ENCODE measurements at regions not wholly inside any gene's neighbourhood (a gene's known extent, or its start where the extent isn't known, plus 50 kb on each side); places are given as distances from the start of the nearest gene placed in this dataset.

GRCh38 chr10:62514079-62514693, 140.0 kb downstream of the ZNF365 start:
- Histone ChIP-seq H3K27me3 (ENCODE audit: control insufficient read depth, insufficient read depth, low read length) (no peaks in the 10 kb centered on the region), H3K27ac (ENCODE audit: low read depth, low read length) (no peak overlapping the region), H3K4me3 (ENCODE audit: low read depth, low read length) (no peak overlapping the region), H3K9me3 (ENCODE audit: control insufficient read depth, insufficient read depth, low read depth, low read length) (no peaks in the 10 kb centered on the region), H3K36me3 (ENCODE audit: control insufficient read depth, insufficient read depth, low read length) (no peaks in the 10 kb centered on the region), H3K9ac (ENCODE audit: low read length) (no peak overlapping the region), H3K4me1 (ENCODE audit: control insufficient read depth, insufficient read depth, low read length) (no peaks in the 10 kb centered on the region)

- Histone ChIP-seq H3K4me1 (ENCODE audit: control insufficient read depth, insufficient read depth, low read length) (no peaks in the 10 kb centered on the region), H3K27ac (ENCODE audit: low read depth, low read length) (no peak overlapping the region), H3K27me3 (ENCODE audit: control insufficient read depth, insufficient read depth, low read length) (no peaks in the 10 kb centered on the region), H3K9me3 (ENCODE audit: control insufficient read depth, insufficient read depth, low read depth, low read length) (no peaks in the 10 kb centered on the region), H3K36me3 (ENCODE audit: control insufficient read depth, insufficient read depth, low read length) (no peaks in the 10 kb centered on the region), H3K4me3 (ENCODE audit: low read depth, low read length) (no peak overlapping the region), H3K9ac (ENCODE audit: low read length) (no peak overlapping the region)
Measured at GRCh38 chr10:62517252-62517651, 143.1 kb downstream of the ZNF365 start.

- H3K27ac ChIP-seq (ENCODE audit: low read depth, low read length): no peak overlapping the region
- H3K9me3 ChIP-seq (ENCODE audit: control insufficient read depth, insufficient read depth, low read depth, low read length): peaks cover 10% of the 10 kb centered on the region; the same call in 1 of the 2 replicates
- no peaks in the 10 kb centered on the region for H3K4me1 ChIP-seq (ENCODE audit: control insufficient read depth, insufficient read depth, low read length)
- no peaks in the 10 kb centered on the region for H3K36me3 ChIP-seq (ENCODE audit: control insufficient read depth, insufficient read depth, low read length)
- no peak overlapping the region for H3K9ac ChIP-seq (ENCODE audit: low read length)
- no peaks in the 10 kb centered on the region for H3K27me3 ChIP-seq (ENCODE audit: control insufficient read depth, insufficient read depth, low read length)
- no peak overlapping the region for H3K4me3 ChIP-seq (ENCODE audit: low read depth, low read length)
Measured at GRCh38 chr10:62527019-62527827, 153.1 kb downstream of the ZNF365 start.

GRCh38 chr10:62528441-62528840, 154.3 kb downstream of the ZNF365 start:
- no peaks in the 10 kb centered on the region for H3K36me3 ChIP-seq (ENCODE audit: control insufficient read depth, insufficient read depth, low read length)
- no peak overlapping the region for H3K9ac ChIP-seq (ENCODE audit: low read length)
- H3K9me3 ChIP-seq (ENCODE audit: control insufficient read depth, insufficient read depth, low read depth, low read length): peaks cover 10% of the 10 kb centered on the region; the same call in 1 of the 2 replicates
- H3K27me3 ChIP-seq (ENCODE audit: control insufficient read depth, insufficient read depth, low read length): no peaks in the 10 kb centered on the region
- H3K4me3 ChIP-seq (ENCODE audit: low read depth, low read length): no peak overlapping the region
- no peak overlapping the region for H3K27ac ChIP-seq (ENCODE audit: low read depth, low read length)
- no peaks in the 10 kb centered on the region for H3K4me1 ChIP-seq (ENCODE audit: control insufficient read depth, insufficient read depth, low read length)

GRCh38 chr10:62529396-62529795, 155.2 kb downstream of the ZNF365 start:
- H3K4me1 ChIP-seq (ENCODE audit: control insufficient read depth, insufficient read depth, low read length): no peaks in the 10 kb centered on the region

GRCh38 chr10:62534031-62534430, 159.9 kb downstream of the ZNF365 start:
- Histone ChIP-seq H3K27ac (ENCODE audit: low read depth, low read length) (no peak overlapping the region), H3K9ac (ENCODE audit: low read length) (no peak overlapping the region), H3K4me1 (ENCODE audit: control insufficient read depth, insufficient read depth, low read length) (no peaks in the 10 kb centered on the region), H3K36me3 (ENCODE audit: control insufficient read depth, insufficient read depth, low read length) (no peaks in the 10 kb centered on the region), H3K4me3 (ENCODE audit: low read depth, low read length) (no peak overlapping the region), H3K9me3 (ENCODE audit: control insufficient read depth, insufficient read depth, low read depth, low read length) (no peaks in the 10 kb centered on the region), H3K27me3 (ENCODE audit: control insufficient read depth, insufficient read depth, low read length) (no peaks in the 10 kb centered on the region)

More at GRCh38 chr10:62529396-62529795, 155.2 kb downstream of the ZNF365 start:
- H3K27me3 ChIP-seq (ENCODE audit: control insufficient read depth, insufficient read depth, low read length): no peaks in the 10 kb centered on the region
- no peak overlapping the region for H3K9ac ChIP-seq (ENCODE audit: low read length)
- peaks cover 10% of the 10 kb centered on the region; the same call in 1 of the 2 replicates for H3K9me3 ChIP-seq (ENCODE audit: control insufficient read depth, insufficient read depth, low read depth, low read length)
- no peak overlapping the region for H3K27ac ChIP-seq (ENCODE audit: low read depth, low read length)
- H3K4me3 ChIP-seq (ENCODE audit: low read depth, low read length): no peak overlapping the region
- H3K36me3 ChIP-seq (ENCODE audit: control insufficient read depth, insufficient read depth, low read length): no peaks in the 10 kb centered on the region

- Histone ChIP-seq H3K4me3 (ENCODE audit: low read depth, low read length) (no peak overlapping the region), H3K27me3 (ENCODE audit: control insufficient read depth, insufficient read depth, low read length) (no peaks in the 10 kb centered on the region), H3K9me3 (ENCODE audit: control insufficient read depth, insufficient read depth, low read depth, low read length) (no peaks in the 10 kb centered on the region), H3K36me3 (ENCODE audit: control insufficient read depth, insufficient read depth, low read length) (no peaks in the 10 kb centered on the region), H3K27ac (ENCODE audit: low read depth, low read length) (no peak overlapping the region), H3K9ac (ENCODE audit: low read length) (no peak overlapping the region), H3K4me1 (ENCODE audit: control insufficient read depth, insufficient read depth, low read length) (no peaks in the 10 kb centered on the region)
Measured at GRCh38 chr10:62538606-62539005, 164.4 kb downstream of the ZNF365 start.

- no peak overlapping the region for H3K9ac ChIP-seq (ENCODE audit: low read length)
- H3K36me3 ChIP-seq (ENCODE audit: control insufficient read depth, insufficient read depth, low read length): no peaks in the 10 kb centered on the region
- no peak overlapping the region for H3K4me3 ChIP-seq (ENCODE audit: low read depth, low read length)
- H3K4me1 ChIP-seq (ENCODE audit: control insufficient read depth, insufficient read depth, low read length): no peaks in the 10 kb centered on the region
- no peaks in the 10 kb centered on the region for H3K9me3 ChIP-seq (ENCODE audit: control insufficient read depth, insufficient read depth, low read depth, low read length)
- H3K27me3 ChIP-seq (ENCODE audit: control insufficient read depth, insufficient read depth, low read length): no peaks in the 10 kb centered on the region
- H3K27ac ChIP-seq (ENCODE audit: low read depth, low read length): no peak overlapping the region
Measured at GRCh38 chr10:62540389-62540788, 166.2 kb downstream of the ZNF365 start.

GRCh38 chr10:62541811-62542210, 167.6 kb downstream of the ZNF365 start:
- Histone ChIP-seq H3K27ac (ENCODE audit: low read depth, low read length) (no peak overlapping the region), H3K9me3 (ENCODE audit: control insufficient read depth, insufficient read depth, low read depth, low read length) (no peaks in the 10 kb centered on the region), H3K27me3 (ENCODE audit: control insufficient read depth, insufficient read depth, low read length) (no peaks in the 10 kb centered on the region), H3K4me3 (ENCODE audit: low read depth, low read length) (no peak overlapping the region), H3K36me3 (ENCODE audit: control insufficient read depth, insufficient read depth, low read length) (no peaks in the 10 kb centered on the region), H3K9ac (ENCODE audit: low read length) (no peak overlapping the region), H3K4me1 (ENCODE audit: control insufficient read depth, insufficient read depth, low read length) (no peaks in the 10 kb centered on the region)

GRCh38 chr10:62543571-62544355, 169.6 kb downstream of the ZNF365 start:
- no peak overlapping the region for H3K27ac ChIP-seq (ENCODE audit: low read depth, low read length)
- no peaks in the 10 kb centered on the region for H3K27me3 ChIP-seq (ENCODE audit: control insufficient read depth, insufficient read depth, low read length)
- no peak overlapping the region for H3K9ac ChIP-seq (ENCODE audit: low read length)
- H3K4me3 ChIP-seq (ENCODE audit: low read depth, low read length): no peak overlapping the region
- H3K36me3 ChIP-seq (ENCODE audit: control insufficient read depth, insufficient read depth, low read length): no peaks in the 10 kb centered on the region
- no peaks in the 10 kb centered on the region for H3K9me3 ChIP-seq (ENCODE audit: control insufficient read depth, insufficient read depth, low read depth, low read length)
- H3K4me1 ChIP-seq (ENCODE audit: control insufficient read depth, insufficient read depth, low read length): no peaks in the 10 kb centered on the region
